OCI-LY1 (cell line): ENCODE measurements at regions not wholly inside any gene's neighbourhood (a gene's known extent, or its start where the extent isn't known, plus 50 kb on each side); places are given as distances from the start of the nearest gene placed in this dataset.

ENCODE experiments used
- CTCF ChIP-seq: fragments of 200-600 bp; sonication (generic), shearing (Covaris generic); IDR thresholded peaks from 2 replicates; pipeline ENCODE4 v1.5.1; 2017; ENCODE audit warnings: mild to moderate bottlenecking, antibody characterized with exemption, low read length, moderate library complexity, mixed read lengths
- EZH2 ChIP-seq: fragments of 200-600 bp; sonication (generic), shearing (Covaris generic); IDR thresholded peaks from 2 replicates; pipeline ENCODE4 v1.8.0; 2017; ENCODE audit warnings: borderline replicate concordance, mixed run types, mild to moderate bottlenecking, antibody characterized with exemption, low read length, moderate library complexity, mixed read lengths

GRCh38 chr4:62797221-62797620 lies 1597.1 kb downstream of the ADGRL3 start:
- no peak for TF ChIP-seq CTCF
- no peak for TF ChIP-seq EZH2
